ENCODE measurements at regions not wholly inside any gene's neighbourhood (a gene's known extent, or its start where the extent isn't known, plus 50 kb on each side); places are given as distances from the start of the nearest gene placed in this dataset.
A peak's percentile ranks its signal among the peaks of the same experiment; 100 is the strongest.

- CTCF ChIA-PET: no interaction called here
- DNase-seq (ENCODE audit: low read depth, low spot score): no peak
- no peak for TF ChIP-seq CTCF (IDR thresholded peaks at IDR 0.05; ENCODE audit: low read depth, low read length)
- POLR2A ChIA-PET: no interaction called here
- Histone ChIP-seq H3K9me3 (ENCODE audit: control insufficient read depth, insufficient read depth, low read length) (no peaks in the 10 kb centered on the region), H3K27me3 (ENCODE audit: control insufficient read depth, insufficient read depth, low read length) (no peaks in the 10 kb centered on the region), H3K4me3 (ENCODE audit: low read depth, low read length) (no peak overlapping the region), H3K27ac (ENCODE audit: low read depth, low read length) (no peak overlapping the region)
These were observed 171.8 kb upstream of the UBL3 start for GRCh38 chr13:30022256-30022655.

- POLR2A ChIA-PET: no interaction called here
- Histone ChIP-seq H3K27me3 (ENCODE audit: control insufficient read depth, insufficient read depth, low read length) (no peaks in the 10 kb centered on the region), H3K27ac (ENCODE audit: low read depth, low read length) (no peak overlapping the region), H3K4me3 (ENCODE audit: low read depth, low read length) (no peak overlapping the region), H3K9me3 (ENCODE audit: control insufficient read depth, insufficient read depth, low read length) (no peaks in the 10 kb centered on the region)
- CTCF ChIA-PET: no interaction called here
- no peak for DNase-seq (ENCODE audit: low read depth, low spot score)
- no peak for TF ChIP-seq CTCF (IDR thresholded peaks at IDR 0.05; ENCODE audit: low read depth, low read length)
These were observed 171.2 kb upstream of the UBL3 start for GRCh38 chr13:30021611-30022010.

GRCh38 chr13:30020726-30021312 is 170.4 kb upstream of the UBL3 start:
- H3K4me3 ChIP-seq (ENCODE audit: low read depth, low read length): no peak overlapping the region
- no peak for TF ChIP-seq CTCF (IDR thresholded peaks at IDR 0.05; ENCODE audit: low read depth, low read length)
- POLR2A ChIA-PET: no interaction called here
- no peak for DNase-seq (ENCODE audit: low read depth, low spot score)
- no peaks in the 10 kb centered on the region for H3K9me3 ChIP-seq (ENCODE audit: control insufficient read depth, insufficient read depth, low read length)
- H3K27me3 ChIP-seq (ENCODE audit: control insufficient read depth, insufficient read depth, low read length): no peaks in the 10 kb centered on the region
- CTCF ChIA-PET: no interaction called here
- H3K27ac ChIP-seq (ENCODE audit: low read depth, low read length): peak overlapping the region; percentile 31

- no peak for TF ChIP-seq CTCF (IDR thresholded peaks at IDR 0.05; ENCODE audit: low read depth, low read length)
- Histone ChIP-seq H3K27me3 (ENCODE audit: control insufficient read depth, insufficient read depth, low read length) (peaks cover 3% of the 10 kb centered on the region), H3K4me3 (ENCODE audit: low read depth, low read length) (no peak overlapping the region), H3K27ac (ENCODE audit: low read depth, low read length) (no peak overlapping the region), H3K9me3 (ENCODE audit: control insufficient read depth, insufficient read depth, low read length) (no peaks in the 10 kb centered on the region)
- no peak for DNase-seq (ENCODE audit: low read depth, low spot score)
- CTCF ChIA-PET: interaction anchor here (0.7 kb wide), 1 partner anchor 1036 kb away, joined by 3 read pairs; no protein-coding TSS in a partner anchor
- POLR2A ChIA-PET: no interaction called here
These were observed 169.5 kb upstream of the UBL3 start for GRCh38 chr13:30019648-30020626.

GRCh38 chr13:30017880-30018279 is 167.5 kb upstream of the UBL3 start:
- POLR2A ChIA-PET: interaction anchor here (0.6 to 0.8 kb wide), 2 partner anchors 93 to 488 kb away, joined by 3 to 4 read pairs; no protein-coding TSS in a partner anchor

More at GRCh38 chr13:30017880-30018279, 167.5 kb upstream of the UBL3 start:
- no peak for DNase-seq (ENCODE audit: low read depth, low spot score)
- Histone ChIP-seq H3K9me3 (ENCODE audit: control insufficient read depth, insufficient read depth, low read length) (no peaks in the 10 kb centered on the region; the same call in 1 of the 2 replicates), H3K27ac (ENCODE audit: low read depth, low read length) (no peak overlapping the region), H3K4me3 (ENCODE audit: low read depth, low read length) (no peak overlapping the region), H3K27me3 (ENCODE audit: control insufficient read depth, insufficient read depth, low read length) (peaks cover 5% of the 10 kb centered on the region)
- CTCF ChIA-PET: interaction anchor here (0.7 to 0.9 kb wide), 3 partner anchors 11 to 126 kb away, joined by 3 read pairs; no protein-coding TSS in a partner anchor
- no peak for TF ChIP-seq CTCF (IDR thresholded peaks at IDR 0.05; ENCODE audit: low read depth, low read length)

All from AG04450 (cell line).